Globus pallidus (tissue), 1 donor: ENCODE measurements at regions not wholly inside any gene's neighbourhood (a gene's known extent, or its start where the extent isn't known, plus 50 kb on each side); places are given as distances from the start of the nearest gene placed in this dataset.
"Not testable (repeated sequence)": the region's sequence is repeated elsewhere in the genome, so short reads cannot be mapped to it uniquely, and the experiment has no call there.

ENCODE experiments used
- DNase-seq: peaks from one replicate; pipeline ENCODE4 v3.0.0-alpha.2; 2015; ENCODE audit warnings: low spot score

GRCh38 chr5:96319981-96320739 lies 112.9 kb downstream of the PCSK1 start:
- DNase-seq = not testable (repeated sequence)

- DNase-seq = no peak
Observed at GRCh38 chr5:96318569-96319110, 114.4 kb downstream of the PCSK1 start.

- DNase-seq = no peak
Observed at GRCh38 chr5:96317945-96318344, 115.1 kb downstream of the PCSK1 start.

GRCh38 chr5:96316487-96316886 lies 116.6 kb downstream of the PCSK1 start:
- no peak for DNase-seq

GRCh38 chr5:96316017-96316416 lies 117.0 kb downstream of the PCSK1 start:
- no peak for DNase-seq

GRCh38 chr5:96315431-96315830 lies 117.6 kb downstream of the PCSK1 start:
- DNase-seq = no peak

GRCh38 chr5:96312383-96312782 lies 120.7 kb downstream of the PCSK1 start:
- no peak for DNase-seq

- DNase-seq = not testable (repeated sequence)
Observed at GRCh38 chr5:96307047-96307446, 126.0 kb downstream of the PCSK1 start.

GRCh38 chr5:96302174-96302738 lies 130.8 kb downstream of the PCSK1 start:
- DNase-seq = no peak

- DNase-seq = no peak
Observed at GRCh38 chr5:96300976-96301375, 132.1 kb downstream of the PCSK1 start.

- no peak for DNase-seq
Observed at GRCh38 chr5:96297867-96298266, 135.2 kb downstream of the PCSK1 start.

GRCh38 chr5:96297290-96297689 lies 135.8 kb downstream of the PCSK1 start:
- peak; percentile 26 for DNase-seq

- DNase-seq = no peak
Observed at GRCh38 chr5:96294884-96295202, 138.2 kb downstream of the PCSK1 start.

GRCh38 chr5:96293966-96294883 lies 138.8 kb downstream of the PCSK1 start:
- DNase-seq = no peak

GRCh38 chr5:96292582-96293247 lies 140.3 kb downstream of the PCSK1 start:
- no peak for DNase-seq

GRCh38 chr5:96289287-96289686 lies 143.8 kb downstream of the PCSK1 start:
- DNase-seq = not testable (repeated sequence)

GRCh38 chr5:96288845-96289185 lies 144.2 kb downstream of the PCSK1 start:
- no peak for DNase-seq

- DNase-seq = no peak
Observed at GRCh38 chr5:96288166-96288844, 144.7 kb downstream of the PCSK1 start.

- no peak for DNase-seq
Observed at GRCh38 chr5:96287136-96287535, 145.9 kb downstream of the PCSK1 start.

- no peak for DNase-seq
Observed at GRCh38 chr5:96285823-96286222, 147.2 kb downstream of the PCSK1 start.

- no peak for DNase-seq
Observed at GRCh38 chr5:96284727-96285389, 148.2 kb downstream of the PCSK1 start.
